ENCODE measurements at regions not wholly inside any gene's neighbourhood (a gene's known extent, or its start where the extent isn't known, plus 50 kb on each side); places are given as distances from the start of the nearest gene placed in this dataset.

DNA sequence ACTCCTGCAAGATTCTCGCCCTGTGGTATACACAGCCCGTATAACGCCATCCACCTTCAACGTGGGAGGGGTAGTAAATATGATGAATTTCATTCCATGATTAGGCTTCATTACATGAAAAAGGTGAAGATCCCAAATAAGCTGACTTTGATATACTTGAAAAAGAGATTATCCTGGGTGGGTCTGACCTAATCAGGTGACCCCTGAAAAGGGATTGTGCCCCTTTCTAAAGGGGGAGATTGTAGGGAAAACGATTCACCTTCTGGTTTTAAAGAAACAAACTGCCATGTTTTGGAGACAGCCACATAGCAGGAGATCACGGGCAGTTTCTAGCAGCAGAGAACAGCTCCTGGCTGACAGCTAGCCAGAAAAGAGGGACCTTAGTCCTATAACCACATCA is 155.1 kb upstream of the SMLR1 start:
- Histone ChIP-seq H3K36me3 (no peaks in the 10 kb centered on the region), H3K4me1 (peaks cover 3 to 21% of the 10 kb centered on the region in 2 donors), H3K27ac (peak overlapping the region; percentile 88 to 91), H3K9me3 (no peaks in the 10 kb centered on the region), H3K4me3 (no peak overlapping the region), H3K27me3 (no peaks in the 10 kb centered on the region)
- TF ChIP-seq, protein P1, sequence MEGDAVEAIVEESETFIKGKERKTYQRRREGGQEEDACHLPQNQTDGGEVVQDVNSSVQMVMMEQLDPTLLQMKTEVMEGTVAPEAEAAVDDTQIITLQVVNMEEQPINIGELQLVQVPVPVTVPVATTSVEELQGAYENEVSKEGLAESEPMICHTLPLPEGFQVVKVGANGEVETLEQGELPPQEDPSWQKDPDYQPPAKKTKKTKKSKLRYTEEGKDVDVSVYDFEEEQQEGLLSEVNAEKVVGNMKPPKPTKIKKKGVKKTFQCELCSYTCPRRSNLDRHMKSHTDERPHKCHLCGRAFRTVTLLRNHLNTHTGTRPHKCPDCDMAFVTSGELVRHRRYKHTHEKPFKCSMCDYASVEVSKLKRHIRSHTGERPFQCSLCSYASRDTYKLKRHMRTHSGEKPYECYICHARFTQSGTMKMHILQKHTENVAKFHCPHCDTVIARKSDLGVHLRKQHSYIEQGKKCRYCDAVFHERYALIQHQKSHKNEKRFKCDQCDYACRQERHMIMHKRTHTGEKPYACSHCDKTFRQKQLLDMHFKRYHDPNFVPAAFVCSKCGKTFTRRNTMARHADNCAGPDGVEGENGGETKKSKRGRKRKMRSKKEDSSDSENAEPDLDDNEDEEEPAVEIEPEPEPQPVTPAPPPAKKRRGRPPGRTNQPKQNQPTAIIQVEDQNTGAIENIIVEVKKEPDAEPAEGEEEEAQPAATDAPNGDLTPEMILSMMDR (IDR thresholded peaks at IDR 0.05) = no peak
- no peak for TF ChIP-seq POLR2A (IDR thresholded peaks at IDR 0.05)
- intact Hi-C loops (cut with DNase I; ENCODE audit: low total_unique reads) = no loop called here
- no peak for DNase-seq

DNA sequence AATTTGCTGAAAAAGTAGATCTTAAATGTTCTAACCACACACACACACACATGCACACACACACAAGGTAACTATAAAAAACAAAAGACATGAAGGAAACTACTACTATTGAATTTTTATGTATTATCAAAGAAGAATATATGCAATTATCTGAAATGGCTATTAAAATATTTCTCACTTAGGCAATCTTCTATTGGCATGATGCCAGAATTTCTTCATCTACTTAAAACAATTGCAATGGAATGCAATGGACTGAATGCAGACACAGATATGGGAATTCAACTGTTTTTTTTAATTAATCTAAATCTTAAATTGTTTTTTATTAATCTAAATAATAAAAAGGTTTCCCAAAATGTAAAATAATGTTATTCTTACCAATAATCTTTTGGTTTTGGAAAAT is 152.6 kb upstream of the SMLR1 start:
- DNase-seq = no peak
- Histone ChIP-seq H3K4me1 (peaks cover 0 to 21% of the 10 kb centered on the region in 2 donors), H3K9me3 (no peaks in the 10 kb centered on the region), H3K27ac (peak overlapping the region in 1 of 2 donors; percentile 88), H3K36me3 (no peaks in the 10 kb centered on the region), H3K27me3 (no peaks in the 10 kb centered on the region), H3K4me3 (no peak overlapping the region)
- intact Hi-C loops (cut with DNase I; ENCODE audit: low total_unique reads) = no loop called here
- TF ChIP-seq, protein P1 (IDR thresholded peaks at IDR 0.05) = no peak
- TF ChIP-seq POLR2A (IDR thresholded peaks at IDR 0.05) = no peak

DNA sequence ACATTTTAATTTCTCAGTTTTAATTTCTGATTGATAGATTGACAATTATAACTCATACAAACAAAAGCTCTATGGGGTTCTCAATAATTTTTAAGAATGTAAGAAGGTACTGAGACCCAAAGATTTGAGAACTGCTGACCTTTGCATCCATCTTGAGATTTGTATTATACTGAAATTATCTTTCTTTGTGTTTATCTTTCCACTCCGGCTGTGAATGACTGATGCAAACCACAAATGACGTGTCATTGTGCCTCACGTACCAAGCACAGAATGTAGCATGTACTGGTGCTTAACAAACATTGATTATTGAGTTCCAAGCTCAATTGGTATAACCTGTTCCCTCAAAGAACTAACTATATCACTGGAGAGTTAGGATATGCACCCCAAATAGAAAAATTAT is 152.1 kb upstream of the SMLR1 start:
- H3K4me3 ChIP-seq = no peak overlapping the region
- DNase-seq = no peak
- no peaks in the 10 kb centered on the region for H3K36me3 ChIP-seq
- H3K27ac ChIP-seq = peak overlapping the region; percentile 67 to 88
- intact Hi-C loops (cut with DNase I; ENCODE audit: low total_unique reads) = no loop called here
- TF ChIP-seq, protein P1 (IDR thresholded peaks at IDR 0.05) = no peak
- TF ChIP-seq POLR2A (IDR thresholded peaks at IDR 0.05) = no peak
- H3K4me1 ChIP-seq = peaks cover 0 to 21% of the 10 kb centered on the region in 2 donors
- no peaks in the 10 kb centered on the region for H3K27me3 ChIP-seq
- no peaks in the 10 kb centered on the region for H3K9me3 ChIP-seq

DNA sequence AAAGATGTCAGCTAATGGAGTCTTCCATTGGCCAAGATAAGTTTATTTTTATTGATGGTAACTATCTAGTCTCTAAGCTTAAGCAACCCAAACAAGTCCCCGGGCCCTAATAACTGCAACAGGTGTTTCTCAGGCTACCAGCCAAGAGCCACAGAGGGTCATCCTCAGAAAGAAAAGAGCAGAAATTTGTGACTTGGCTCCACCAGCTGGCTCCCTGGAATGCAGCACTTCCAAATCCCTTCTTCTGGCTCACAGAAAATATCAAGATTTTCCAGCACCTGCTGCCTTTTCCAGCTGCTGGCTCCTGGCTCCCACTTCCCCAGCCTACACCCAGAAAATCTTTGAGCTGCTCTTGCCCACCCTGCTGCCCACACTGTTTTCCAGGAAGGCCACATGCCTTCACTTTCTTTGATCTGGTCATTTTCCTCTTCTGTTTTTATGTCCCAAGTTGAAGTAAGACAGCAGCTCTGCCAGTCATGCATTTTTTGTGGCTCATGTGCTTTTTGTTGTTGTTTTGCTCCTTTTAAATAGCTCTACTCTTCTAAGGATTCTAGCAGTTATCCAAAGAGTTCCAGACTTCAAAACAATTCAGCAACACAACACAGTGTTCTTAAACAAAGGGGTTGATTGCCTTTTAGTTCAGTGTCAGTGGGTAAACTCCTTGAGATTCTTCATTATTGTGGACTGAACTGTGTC is 151.0 kb upstream of the SMLR1 start:
- Histone ChIP-seq H3K4me3 (no peak overlapping the region), H3K27ac (peak overlapping the region; percentile 67 to 88), H3K4me1 (peaks cover 0 to 12% of the 10 kb centered on the region in 2 donors), H3K36me3 (no peaks in the 10 kb centered on the region), H3K9me3 (no peaks in the 10 kb centered on the region), H3K27me3 (no peaks in the 10 kb centered on the region)
- intact Hi-C loops (cut with DNase I; ENCODE audit: low total_unique reads) = no loop called here
- DNase-seq = peak; percentile 37 to 40
- TF ChIP-seq, protein P1 (IDR thresholded peaks at IDR 0.05) = no peak
- TF ChIP-seq POLR2A (IDR thresholded peaks at IDR 0.05) = no peak

DNA sequence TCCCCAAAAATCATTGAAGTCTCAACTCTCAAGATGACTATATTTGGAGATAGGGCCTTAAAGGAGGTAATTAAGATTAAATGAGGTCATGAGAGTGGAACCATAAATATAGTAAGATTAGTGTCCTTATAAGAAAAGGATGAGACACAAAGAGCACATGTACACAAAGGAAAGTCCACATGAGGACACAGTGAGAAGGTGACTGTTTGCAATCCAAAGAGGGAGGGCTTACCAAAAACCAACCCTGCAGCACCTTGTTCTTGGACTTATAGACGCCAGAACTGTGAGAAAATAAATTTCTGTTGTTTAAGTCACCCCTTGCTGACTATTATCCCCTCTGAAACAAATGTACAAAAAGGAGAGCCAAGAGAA is 150.4 kb upstream of the SMLR1 start:
- Histone ChIP-seq H3K27ac (peak overlapping the region; percentile 67 to 88), H3K27me3 (no peaks in the 10 kb centered on the region), H3K4me3 (no peak overlapping the region), H3K9me3 (no peaks in the 10 kb centered on the region), H3K4me1 (peaks cover 0 to 12% of the 10 kb centered on the region in 2 donors), H3K36me3 (no peaks in the 10 kb centered on the region)
- intact Hi-C loops (cut with DNase I; ENCODE audit: low total_unique reads) = no loop called here
- TF ChIP-seq, protein P1 (IDR thresholded peaks at IDR 0.05) = no peak
- no peak for TF ChIP-seq POLR2A (IDR thresholded peaks at IDR 0.05)
- no peak for DNase-seq

Measured in uterus (tissue), 3 donors.